HG02840 (cell line): ENCODE measurements at regions not wholly inside any gene's neighbourhood (a gene's known extent, or its start where the extent isn't known, plus 50 kb on each side); places are given as distances from the start of the nearest gene placed in this dataset.
"Not testable (repeated sequence)": the region's sequence is repeated elsewhere in the genome, so short reads cannot be mapped to it uniquely, and the experiment has no call there.

Experiments used
- ATAC-seq: cut with Tn5 transposase; IDR thresholded peaks from one replicate; pipeline ENCODE4 v1.9.1; 2021; ENCODE audit warnings: mild to moderate bottlenecking, moderate library complexity, moderate number of reproducible peaks; ENCODE audit not compliant: unreplicated experiment, low FRiP score

- ATAC-seq = no peak
Observed at GRCh38 chr3:124298951-124299350, 307.0 kb upstream of the ROPN1 start.

GRCh38 chr3:124299831-124300230 lies 307.9 kb upstream of the ROPN1 start:
- no peak for ATAC-seq

GRCh38 chr3:124300416-124300815 lies 308.5 kb upstream of the ROPN1 start:
- no peak for ATAC-seq

- ATAC-seq = no peak
Observed at GRCh38 chr3:124303305-124303910, 311.5 kb upstream of the ROPN1 start.

GRCh38 chr3:124306665-124307064 lies 314.7 kb upstream of the ROPN1 start:
- ATAC-seq = no peak

- no peak for ATAC-seq
Observed at GRCh38 chr3:124313621-124314020, 321.7 kb upstream of the ROPN1 start.

GRCh38 chr3:124315215-124316033 lies 323.5 kb upstream of the ROPN1 start:
- ATAC-seq = no peak

GRCh38 chr3:124316034-124316287 lies 324.0 kb upstream of the ROPN1 start:
- ATAC-seq = no peak

- ATAC-seq = no peak
Observed at GRCh38 chr3:124318014-124318413, 326.1 kb upstream of the ROPN1 start.

- ATAC-seq = no peak
Observed at GRCh38 chr3:124318656-124319055, 326.7 kb upstream of the ROPN1 start.

GRCh38 chr3:124320976-124321375 lies 329.1 kb upstream of the ROPN1 start:
- no peak for ATAC-seq

- no peak for ATAC-seq
Observed at GRCh38 chr3:124322309-124322880, 330.5 kb upstream of the ROPN1 start.

- ATAC-seq = no peak
Observed at GRCh38 chr3:124322966-124323365, 331.0 kb upstream of the ROPN1 start.

- no peak for ATAC-seq
Observed at GRCh38 chr3:124325248-124325647, 333.3 kb upstream of the ROPN1 start.

GRCh38 chr3:124329723-124330122 lies 337.8 kb upstream of the ROPN1 start:
- ATAC-seq = no peak

GRCh38 chr3:124333931-124334640 lies 342.2 kb upstream of the ROPN1 start:
- no peak for ATAC-seq

- no peak for ATAC-seq
Observed at GRCh38 chr3:124336067-124336656, 344.2 kb upstream of the ROPN1 start.

GRCh38 chr3:124345845-124346244 lies 353.9 kb upstream of the ROPN1 start:
- no peak for ATAC-seq

- ATAC-seq = no peak
Observed at GRCh38 chr3:124346487-124346886, 354.6 kb upstream of the ROPN1 start.

GRCh38 chr3:124347418-124347817 lies 355.5 kb upstream of the ROPN1 start:
- ATAC-seq = no peak

- ATAC-seq = not testable (repeated sequence)
Observed at GRCh38 chr3:124348555-124348954, 356.6 kb upstream of the ROPN1 start.
